ENCODE measurements at regions not wholly inside any gene's neighbourhood (a gene's known extent, or its start where the extent isn't known, plus 50 kb on each side); places are given as distances from the start of the nearest gene placed in this dataset.

- no peak for TF ChIP-seq EZH2 (IDR thresholded peaks at IDR 0.05; ENCODE audit: insufficient read depth, poor library complexity, severe bottlenecking)
- TF ChIP-seq EZH2phosphoT487 (IDR thresholded peaks at IDR 0.05; ENCODE audit: insufficient read depth, low read depth): no peak
Measured at GRCh38 chr6:165846123-165846966, 183.3 kb upstream of the PDE10A start.
